GM12874 (cell line): ENCODE measurements at regions not wholly inside any gene's neighbourhood (a gene's known extent, or its start where the extent isn't known, plus 50 kb on each side); places are given as distances from the start of the nearest gene placed in this dataset.

Source experiments
- TF ChIP-seq, protein P1 (sequence below): IDR thresholded peaks from 2 replicates; pipeline ENCODE4 v1.5.1; 2011; ENCODE audit warnings: low read depth, mild to moderate bottlenecking, control low read depth, low read length, moderate library complexity; ENCODE audit not compliant: insufficient read depth

DNA sequence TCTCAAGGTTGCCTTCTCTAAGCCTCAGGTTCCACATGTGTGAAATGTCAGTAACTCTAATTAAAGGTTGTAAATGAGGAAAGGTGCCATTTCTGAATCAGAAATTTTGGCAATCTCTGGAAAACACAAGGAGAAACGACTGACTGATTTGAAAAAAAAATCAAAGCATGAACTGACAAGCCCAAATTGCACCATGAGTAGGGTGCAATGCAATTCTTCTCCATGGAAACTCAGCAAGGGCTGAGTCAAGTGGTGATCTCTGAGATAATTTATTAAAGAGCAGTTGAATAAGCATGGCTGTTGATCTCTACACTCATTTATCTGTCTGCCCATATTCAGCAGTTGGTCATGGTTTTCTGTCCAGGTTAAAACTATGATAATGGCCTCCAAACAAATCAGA lies 201.6 kb upstream of the CMC1 start:
- TF ChIP-seq, protein P1, sequence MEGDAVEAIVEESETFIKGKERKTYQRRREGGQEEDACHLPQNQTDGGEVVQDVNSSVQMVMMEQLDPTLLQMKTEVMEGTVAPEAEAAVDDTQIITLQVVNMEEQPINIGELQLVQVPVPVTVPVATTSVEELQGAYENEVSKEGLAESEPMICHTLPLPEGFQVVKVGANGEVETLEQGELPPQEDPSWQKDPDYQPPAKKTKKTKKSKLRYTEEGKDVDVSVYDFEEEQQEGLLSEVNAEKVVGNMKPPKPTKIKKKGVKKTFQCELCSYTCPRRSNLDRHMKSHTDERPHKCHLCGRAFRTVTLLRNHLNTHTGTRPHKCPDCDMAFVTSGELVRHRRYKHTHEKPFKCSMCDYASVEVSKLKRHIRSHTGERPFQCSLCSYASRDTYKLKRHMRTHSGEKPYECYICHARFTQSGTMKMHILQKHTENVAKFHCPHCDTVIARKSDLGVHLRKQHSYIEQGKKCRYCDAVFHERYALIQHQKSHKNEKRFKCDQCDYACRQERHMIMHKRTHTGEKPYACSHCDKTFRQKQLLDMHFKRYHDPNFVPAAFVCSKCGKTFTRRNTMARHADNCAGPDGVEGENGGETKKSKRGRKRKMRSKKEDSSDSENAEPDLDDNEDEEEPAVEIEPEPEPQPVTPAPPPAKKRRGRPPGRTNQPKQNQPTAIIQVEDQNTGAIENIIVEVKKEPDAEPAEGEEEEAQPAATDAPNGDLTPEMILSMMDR = no peak

DNA sequence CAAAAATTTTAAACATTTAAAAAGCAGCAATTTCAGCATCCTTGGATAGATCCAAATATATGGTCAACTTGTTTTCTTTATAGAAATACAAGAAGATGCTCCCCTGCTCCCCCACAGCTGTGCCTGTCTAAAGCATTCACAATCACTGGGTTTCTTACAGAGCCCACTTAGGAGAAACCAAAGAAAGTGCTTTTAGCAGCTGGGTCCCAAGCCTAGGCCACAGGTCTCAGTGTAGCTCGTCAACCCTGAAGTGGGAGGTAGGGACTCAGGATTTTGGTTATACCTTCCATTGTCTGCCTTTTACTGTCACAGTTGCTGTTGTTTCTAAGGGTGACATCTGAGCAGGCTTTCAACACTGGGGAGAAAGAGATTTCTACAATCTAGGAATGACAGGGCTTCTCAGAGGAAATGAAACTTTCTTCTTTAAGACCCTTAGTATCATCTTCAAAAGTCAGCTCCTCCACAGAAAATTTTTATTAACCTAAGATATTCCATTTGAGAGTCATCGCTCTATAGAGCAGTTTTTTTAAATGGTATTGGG lies 199.3 kb upstream of the CMC1 start:
- TF ChIP-seq, protein P1 = no peak

DNA sequence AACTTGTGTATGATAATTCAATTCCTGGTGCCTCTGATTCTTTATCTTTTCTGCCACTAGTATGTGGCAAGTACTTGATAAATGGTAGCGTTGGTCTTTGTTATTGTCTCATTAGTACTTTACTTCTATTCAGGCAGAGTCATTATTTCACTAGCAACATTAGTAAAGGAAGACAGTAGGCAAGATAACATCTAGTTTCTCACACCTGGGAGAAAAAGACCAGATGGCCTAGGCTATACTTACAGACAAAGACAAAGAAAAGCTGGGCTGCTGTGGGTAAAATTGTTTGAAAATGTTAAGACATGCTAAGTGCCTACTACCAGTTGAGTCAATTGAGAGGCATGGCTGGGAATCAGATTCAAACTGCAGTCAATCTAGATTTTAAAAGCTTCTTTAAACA lies 198.7 kb upstream of the CMC1 start:
- TF ChIP-seq, protein P1 = no peak

DNA sequence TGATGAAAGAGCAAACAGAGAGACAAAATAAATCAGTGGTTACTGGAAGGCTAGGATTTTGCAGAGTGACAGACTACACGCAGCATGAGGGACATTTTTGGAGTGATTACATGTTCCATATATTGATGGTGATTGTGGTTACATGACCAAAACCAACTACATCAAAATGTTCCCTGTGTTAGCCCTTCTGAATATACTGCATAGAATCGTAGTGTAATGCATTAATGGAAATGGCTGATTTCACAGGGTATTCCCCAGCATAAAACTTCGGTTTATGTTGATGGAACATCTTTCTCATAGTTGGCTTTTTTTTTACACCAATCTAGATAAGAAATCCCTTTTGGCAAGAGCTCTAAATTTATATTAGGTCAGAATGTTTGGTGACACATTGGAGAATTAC lies 191.3 kb upstream of the CMC1 start:
- TF ChIP-seq, protein P1 = no peak

DNA sequence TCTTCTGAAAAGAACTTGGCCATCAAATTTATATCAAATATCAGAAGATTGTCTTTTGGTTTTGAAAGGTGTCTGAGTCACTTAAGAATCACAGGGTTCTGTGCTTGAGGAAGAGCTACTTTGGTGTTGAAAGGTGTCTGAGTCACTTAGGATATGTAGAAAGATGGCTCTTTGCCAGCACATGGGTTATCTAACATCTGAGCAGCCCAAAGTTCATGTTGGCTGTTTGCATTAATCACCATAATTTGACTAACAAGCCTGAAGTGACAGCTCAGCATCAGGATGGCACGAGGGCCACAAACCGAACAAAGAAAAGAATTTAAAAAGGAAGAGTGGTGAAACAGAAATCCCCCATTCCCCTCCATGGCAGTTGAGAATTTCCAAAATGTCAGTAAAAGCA lies 190.5 kb upstream of the CMC1 start:
- TF ChIP-seq, protein P1 = no peak

DNA sequence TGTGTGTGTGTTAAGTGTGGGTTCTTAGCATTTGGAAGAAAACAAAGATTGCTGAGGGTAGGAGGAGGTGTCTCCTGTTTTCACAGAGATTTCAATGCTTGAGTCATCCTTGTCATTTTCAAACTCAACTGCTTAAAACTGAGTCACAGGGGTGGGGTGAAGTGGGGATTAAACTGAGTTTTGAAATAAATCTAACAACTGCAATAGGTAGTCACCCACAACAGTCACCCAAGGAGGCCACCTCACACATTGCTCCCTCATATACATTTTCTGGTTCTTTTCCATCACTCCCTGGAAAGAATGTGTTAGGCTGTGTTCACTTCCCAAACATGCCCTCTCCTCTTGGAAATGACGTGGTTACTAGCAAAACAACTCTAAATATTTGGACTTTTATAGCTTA lies 187.7 kb upstream of the CMC1 start:
- TF ChIP-seq, protein P1 = no peak

DNA sequence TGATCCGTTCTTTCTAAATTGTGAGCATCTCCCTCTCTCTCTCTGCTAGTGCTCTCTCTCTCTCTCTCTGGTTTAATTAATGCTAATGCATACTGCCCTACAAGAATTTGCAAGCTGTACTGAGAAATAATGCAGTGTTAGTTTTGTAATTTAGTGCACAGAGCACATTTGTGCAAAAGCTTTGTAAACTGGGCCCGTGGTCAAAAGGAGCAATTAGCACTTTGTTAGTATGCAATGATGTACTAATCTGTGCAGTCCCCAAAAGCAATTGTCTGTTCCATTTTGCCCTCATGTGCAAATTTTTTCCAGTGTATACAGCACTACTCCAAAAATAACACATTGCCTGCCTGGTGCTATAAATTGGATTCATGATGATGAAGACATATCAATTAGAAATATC lies 184.6 kb upstream of the CMC1 start:
- TF ChIP-seq, protein P1 = no peak
